A673 (cell line): ENCODE measurements at regions not wholly inside any gene's neighbourhood (a gene's known extent, or its start where the extent isn't known, plus 50 kb on each side); places are given as distances from the start of the nearest gene placed in this dataset.

Experiments used
- BruUV-seq: library from RNA; stranded (reverse); fragments of 400-500 nt; replicated peaks from 2 replicates; lab custom pipeline; 2021; lab: Mats Ljungman, UMichigan
- CTCF ChIA-PET: fragments of 300-600 bp; sonication (Branson Sonifier 250); formaldehyde crosslinking; loops from one replicate; lab custom pipeline; 2022; ENCODE audit warnings: antibody characterized with exemption; lab: Charles Lee
- POLR2A ChIA-PET: fragments of 300-600 bp; sonication (Branson Sonifier 250); formaldehyde crosslinking; loops from one replicate; lab custom pipeline; 2022; ENCODE audit warnings: antibody characterized with exemption; ENCODE audit not compliant: low non-redundant PET; lab: Charles Lee
- DNase-seq: peaks from one replicate; pipeline ENCODE4 v3.0.0-alpha.2; 2015; ENCODE audit warnings: low spot score
- H3K27ac ChIP-seq: fragments of 200-600 bp; sonication (generic); 2 replicates; pipeline ENCODE4 v1.5.1; 2016; ENCODE audit warnings: mixed run types, low read depth, mild to moderate bottlenecking, mixed read lengths, antibody characterized with exemption, low read length; ENCODE audit not compliant: poor library complexity, severe bottlenecking
- H3K27me3 ChIP-seq: fragments of 200-600 bp; sonication (generic); replicated peaks from 2 replicates; pipeline ENCODE4 v1.6.1; 2017; ENCODE audit warnings: mixed run types, low read depth, mild to moderate bottlenecking, mixed read lengths, antibody characterized with exemption, low read length; ENCODE audit not compliant: insufficient read depth, poor library complexity
- H3K36me3 ChIP-seq: fragments of 200-600 bp; sonication (generic); 2 replicates; pipeline ENCODE4 v1.6.1; 2016; ENCODE audit warnings: mixed run types, mild to moderate bottlenecking, mixed read lengths, antibody characterized with exemption, low read length; ENCODE audit not compliant: insufficient read depth, poor library complexity, severe bottlenecking
- H3K4me1 ChIP-seq: fragments of 200-600 bp; sonication (generic); 2 replicates; pipeline ENCODE4 v1.6.1; 2017; ENCODE audit warnings: mixed run types, mild to moderate bottlenecking, mixed read lengths, antibody characterized with exemption, low read length; ENCODE audit not compliant: insufficient read depth, poor library complexity, severe bottlenecking
- H3K4me3 ChIP-seq: fragments of 200-600 bp; sonication (generic); 2 replicates; pipeline ENCODE4 v1.5.1; 2016; ENCODE audit warnings: low read depth, mixed run types, mild to moderate bottlenecking, mixed read lengths, low read length; ENCODE audit not compliant: poor library complexity, severe bottlenecking
- H3K9me3 ChIP-seq: fragments of 200-600 bp; sonication (generic); 2 replicates; pipeline ENCODE4 v1.6.1; 2016; ENCODE audit warnings: mixed run types, low read depth, mild to moderate bottlenecking, mixed read lengths, antibody characterized with exemption, low read length; ENCODE audit not compliant: poor library complexity, severe bottlenecking
- CTCF ChIP-seq: fragments of 300-800, 200-600 bp; sonication (generic); conservative IDR thresholded peaks from 2 replicates; pipeline ENCODE4 v1.5.1; 2017; ENCODE audit warnings: low read depth, mild to moderate bottlenecking, antibody characterized with exemption, low read length, moderate library complexity, mixed read lengths
- EZH2 ChIP-seq: fragments of 200-600 bp; sonication (generic); IDR thresholded peaks from 2 replicates; pipeline ENCODE4 v1.6.1; 2017; ENCODE audit warnings: borderline replicate concordance, low read depth, mild to moderate bottlenecking, mixed read lengths, antibody characterized with exemption, low read length; ENCODE audit not compliant: poor library complexity, severe bottlenecking
- intact Hi-C: fragments of 100-400 bp; cut with micrococcal nuclease; formaldehyde crosslinking; loops from one replicate; pipeline ENCODE4 v1.10.0; 2022; ENCODE audit not compliant: unreplicated experiment

- TF ChIP-seq CTCF (no peak), EZH2 (no peak)
- CTCF ChIA-PET = no interaction called here
- no peak overlapping the region for H3K4me3 ChIP-seq
- H3K27me3 ChIP-seq = no peaks in the 10 kb centered on the region
- peaks cover 38% of the 10 kb centered on the region for H3K4me1 ChIP-seq
- no TSS peak for BruUV-seq
- intact Hi-C loops = no loop called here
- no peaks in the 10 kb centered on the region for H3K9me3 ChIP-seq
- H3K27ac ChIP-seq = no peak overlapping the region
- H3K36me3 ChIP-seq = no peaks in the 10 kb centered on the region
- POLR2A ChIA-PET = no interaction called here
- peak; percentile 60 for DNase-seq
These were observed 312.8 kb upstream of the SMIM31 start for GRCh38 chr4:164441109-164441508.

GRCh38 chr4:164442180-164442579 is 311.8 kb upstream of the SMIM31 start:
- TF ChIP-seq EZH2 (no peak), CTCF (no peak)
- POLR2A ChIA-PET = no interaction called here
- no TSS peak for BruUV-seq
- Histone ChIP-seq H3K9me3 (no peaks in the 10 kb centered on the region), H3K4me1 (peaks cover 38% of the 10 kb centered on the region), H3K27me3 (no peaks in the 10 kb centered on the region), H3K36me3 (no peaks in the 10 kb centered on the region), H3K27ac (no peak overlapping the region), H3K4me3 (no peak overlapping the region)
- peak; percentile 41 for DNase-seq
- CTCF ChIA-PET = no interaction called here
- intact Hi-C loops = no loop called here

- CTCF ChIA-PET = no interaction called here
- TF ChIP-seq EZH2 (no peak), CTCF (no peak)
These were observed 307.4 kb upstream of the SMIM31 start for GRCh38 chr4:164446516-164446915.

More at GRCh38 chr4:164446516-164446915, 307.4 kb upstream of the SMIM31 start:
- Histone ChIP-seq H3K27ac (no peak overlapping the region), H3K27me3 (no peaks in the 10 kb centered on the region), H3K4me3 (no peak overlapping the region), H3K9me3 (no peaks in the 10 kb centered on the region), H3K4me1 (peaks cover 11% of the 10 kb centered on the region), H3K36me3 (no peaks in the 10 kb centered on the region)
- intact Hi-C loops = no loop called here
- DNase-seq = no peak
- no TSS peak for BruUV-seq
- POLR2A ChIA-PET = no interaction called here
